ENCODE measurements at regions not wholly inside any gene's neighbourhood (a gene's known extent, or its start where the extent isn't known, plus 50 kb on each side); places are given as distances from the start of the nearest gene placed in this dataset.

DNA sequence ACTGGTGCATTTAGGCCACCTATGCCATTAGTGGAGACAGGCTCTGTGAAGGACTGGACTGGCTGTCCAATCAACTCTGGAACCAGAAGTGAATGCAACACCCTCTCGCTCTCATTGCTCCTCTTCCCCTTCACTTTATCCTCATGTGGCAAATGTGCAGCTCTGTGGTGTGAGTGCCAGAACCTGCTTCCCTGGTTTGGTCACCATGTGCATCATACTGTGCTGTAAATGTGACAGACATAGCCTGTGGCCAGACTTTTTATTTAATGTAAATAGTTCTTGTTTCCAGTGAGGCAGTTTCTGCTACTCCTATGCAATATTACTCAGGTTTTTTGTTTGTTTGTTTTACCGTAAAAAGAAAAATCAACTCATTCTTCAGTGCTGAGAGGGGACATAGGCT, 73.0 kb upstream of the PPP1R9A start:
- H3K27ac ChIP-seq: no peak overlapping the region
- no peak overlapping the region for H3K4me3 ChIP-seq
- no peaks in the 10 kb centered on the region for H4K20me1 ChIP-seq (ENCODE audit: insufficient read depth, poor library complexity, severe bottlenecking)
- no peaks in the 10 kb centered on the region for H3K4me1 ChIP-seq (ENCODE audit: insufficient read depth)
- no peaks in the 10 kb centered on the region for H3K79me2 ChIP-seq
- no peaks in the 10 kb centered on the region for H3K9me2 ChIP-seq (replicated peaks; ENCODE audit: insufficient read depth)
- H3K36me3 ChIP-seq (replicated peaks; ENCODE audit: insufficient read depth, low read depth): no peaks in the 10 kb centered on the region
- H3K4me2 ChIP-seq: no peak overlapping the region
- WGBS (ENCODE audit: low lambda C conversion rate, missing lambda C conversion rate): 96% methylated on average over 2 of the region's 2 CpGs
- TF ChIP-seq, protein P1, sequence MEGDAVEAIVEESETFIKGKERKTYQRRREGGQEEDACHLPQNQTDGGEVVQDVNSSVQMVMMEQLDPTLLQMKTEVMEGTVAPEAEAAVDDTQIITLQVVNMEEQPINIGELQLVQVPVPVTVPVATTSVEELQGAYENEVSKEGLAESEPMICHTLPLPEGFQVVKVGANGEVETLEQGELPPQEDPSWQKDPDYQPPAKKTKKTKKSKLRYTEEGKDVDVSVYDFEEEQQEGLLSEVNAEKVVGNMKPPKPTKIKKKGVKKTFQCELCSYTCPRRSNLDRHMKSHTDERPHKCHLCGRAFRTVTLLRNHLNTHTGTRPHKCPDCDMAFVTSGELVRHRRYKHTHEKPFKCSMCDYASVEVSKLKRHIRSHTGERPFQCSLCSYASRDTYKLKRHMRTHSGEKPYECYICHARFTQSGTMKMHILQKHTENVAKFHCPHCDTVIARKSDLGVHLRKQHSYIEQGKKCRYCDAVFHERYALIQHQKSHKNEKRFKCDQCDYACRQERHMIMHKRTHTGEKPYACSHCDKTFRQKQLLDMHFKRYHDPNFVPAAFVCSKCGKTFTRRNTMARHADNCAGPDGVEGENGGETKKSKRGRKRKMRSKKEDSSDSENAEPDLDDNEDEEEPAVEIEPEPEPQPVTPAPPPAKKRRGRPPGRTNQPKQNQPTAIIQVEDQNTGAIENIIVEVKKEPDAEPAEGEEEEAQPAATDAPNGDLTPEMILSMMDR (IDR thresholded peaks at IDR 0.05; ENCODE audit: poor library complexity): no peak
- no peak for TF ChIP-seq EZH2phosphoT487 (IDR thresholded peaks at IDR 0.05; ENCODE audit: low read depth, severe bottlenecking, unreplicated experiment)
- TF ChIP-seq EZH2 (IDR thresholded peaks at IDR 0.05; ENCODE audit: borderline replicate concordance): no peak
- no peaks in the 10 kb centered on the region for H3K9me3 ChIP-seq (ENCODE audit: low read depth)
- H3K27me3 ChIP-seq: no peaks in the 10 kb centered on the region
- H2AFZ ChIP-seq: no peak overlapping the region
- DNase-seq (ENCODE audit: low spot score): no peak

DNA sequence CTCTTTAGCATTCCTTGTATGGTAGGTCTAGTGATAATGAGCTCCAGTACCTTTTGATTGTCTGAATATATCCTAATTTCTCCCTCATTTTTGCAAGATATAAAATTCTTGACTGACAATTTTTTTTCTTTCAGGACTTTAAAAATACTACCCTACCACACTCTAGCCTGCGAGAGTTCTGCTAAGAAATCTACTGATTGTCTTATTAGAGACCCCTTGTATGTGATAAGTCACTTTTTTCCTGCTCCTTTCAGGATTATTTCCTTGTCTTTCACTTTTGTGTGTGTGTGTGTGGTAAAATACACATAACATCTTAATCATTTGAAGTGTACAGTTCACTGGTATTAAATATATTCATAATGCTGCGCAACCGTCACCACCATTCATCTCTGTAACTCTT, 68.7 kb upstream of the PPP1R9A start:
- H3K4me2 ChIP-seq: no peak overlapping the region
- no peaks in the 10 kb centered on the region for H3K27me3 ChIP-seq
- H2AFZ ChIP-seq: no peak overlapping the region
- H3K4me3 ChIP-seq: no peak overlapping the region
- H3K36me3 ChIP-seq (replicated peaks; ENCODE audit: insufficient read depth, low read depth): no peaks in the 10 kb centered on the region
- H3K9me3 ChIP-seq (ENCODE audit: low read depth): no peaks in the 10 kb centered on the region
- no peaks in the 10 kb centered on the region for H4K20me1 ChIP-seq (ENCODE audit: insufficient read depth, poor library complexity, severe bottlenecking)
- no peaks in the 10 kb centered on the region for H3K79me2 ChIP-seq
- no peaks in the 10 kb centered on the region for H3K9me2 ChIP-seq (replicated peaks; ENCODE audit: insufficient read depth)
- WGBS (ENCODE audit: low lambda C conversion rate, missing lambda C conversion rate): 96% methylated on average over 3 of the region's 3 CpGs
- no peak for DNase-seq (ENCODE audit: low spot score)
- H3K27ac ChIP-seq: no peak overlapping the region
- no peaks in the 10 kb centered on the region for H3K4me1 ChIP-seq (ENCODE audit: insufficient read depth)
- no peak for TF ChIP-seq EZH2 (IDR thresholded peaks at IDR 0.05; ENCODE audit: borderline replicate concordance)
- TF ChIP-seq EZH2phosphoT487 (IDR thresholded peaks at IDR 0.05; ENCODE audit: low read depth, severe bottlenecking, unreplicated experiment): no peak
- TF ChIP-seq, protein P1 (IDR thresholded peaks at IDR 0.05; ENCODE audit: poor library complexity): no peak

DNA sequence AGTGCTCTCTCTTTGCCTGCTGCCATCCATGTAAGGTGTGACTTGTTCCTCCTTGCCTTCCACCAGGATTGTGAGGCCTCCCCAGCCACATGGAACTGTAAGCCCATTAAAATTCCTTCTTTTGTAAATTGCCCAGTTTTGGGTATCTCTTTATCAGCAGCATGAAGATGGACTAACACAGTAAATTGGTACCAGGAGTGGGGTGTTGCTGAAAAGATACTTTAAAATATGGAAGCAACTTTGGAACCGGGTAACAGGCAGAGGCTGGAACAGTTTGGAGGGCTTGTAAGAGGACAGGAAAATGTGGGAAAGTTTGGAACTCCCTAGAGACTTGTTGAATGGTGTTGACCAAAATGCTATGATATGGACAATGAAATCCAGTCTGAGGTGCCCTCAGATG, 63.8 kb upstream of the PPP1R9A start:
- H3K9me3 ChIP-seq (ENCODE audit: low read depth): no peaks in the 10 kb centered on the region
- H3K27me3 ChIP-seq: no peaks in the 10 kb centered on the region
- H3K79me2 ChIP-seq: no peaks in the 10 kb centered on the region
- WGBS (ENCODE audit: low lambda C conversion rate, missing lambda C conversion rate): 100% methylated on average over 1 of the region's 1 CpG
- no peak for DNase-seq (ENCODE audit: low spot score)
- H3K4me1 ChIP-seq (ENCODE audit: insufficient read depth): no peaks in the 10 kb centered on the region
- H3K9me2 ChIP-seq (replicated peaks; ENCODE audit: insufficient read depth): no peaks in the 10 kb centered on the region
- H4K20me1 ChIP-seq (ENCODE audit: insufficient read depth, poor library complexity, severe bottlenecking): no peaks in the 10 kb centered on the region
- H3K27ac ChIP-seq: no peak overlapping the region
- no peaks in the 10 kb centered on the region for H3K36me3 ChIP-seq (replicated peaks; ENCODE audit: insufficient read depth, low read depth)
- H3K4me3 ChIP-seq: no peak overlapping the region
- no peak overlapping the region for H3K4me2 ChIP-seq
- TF ChIP-seq, protein P1 (IDR thresholded peaks at IDR 0.05; ENCODE audit: poor library complexity): no peak
- TF ChIP-seq EZH2phosphoT487 (IDR thresholded peaks at IDR 0.05; ENCODE audit: low read depth, severe bottlenecking, unreplicated experiment): no peak
- no peak for TF ChIP-seq EZH2 (IDR thresholded peaks at IDR 0.05; ENCODE audit: borderline replicate concordance)
- H2AFZ ChIP-seq: no peak overlapping the region

DNA sequence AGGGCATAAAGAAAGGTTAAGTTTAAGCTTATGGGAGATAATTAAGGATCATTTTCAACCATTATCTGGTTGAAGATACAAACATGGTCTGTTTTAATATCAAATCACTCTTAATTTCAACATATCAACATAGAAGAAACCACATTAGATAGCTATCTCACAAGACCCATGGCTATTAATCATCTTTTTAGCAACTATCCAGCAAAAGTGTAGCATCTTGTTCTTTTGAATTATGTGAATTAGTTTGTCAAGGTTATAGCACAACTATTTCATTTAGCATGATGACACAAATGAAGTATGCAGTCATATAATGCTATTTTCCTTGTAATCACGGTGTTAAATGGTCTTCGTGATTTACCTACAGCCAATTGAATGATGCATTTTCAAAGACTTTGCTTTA, 58.9 kb upstream of the PPP1R9A start:
- no peak overlapping the region for H3K4me2 ChIP-seq
- no peaks in the 10 kb centered on the region for H3K79me2 ChIP-seq
- no peaks in the 10 kb centered on the region for H3K36me3 ChIP-seq (replicated peaks; ENCODE audit: insufficient read depth, low read depth)
- TF ChIP-seq EZH2phosphoT487 (IDR thresholded peaks at IDR 0.05; ENCODE audit: low read depth, severe bottlenecking, unreplicated experiment) (no peak), EZH2 (IDR thresholded peaks at IDR 0.05; ENCODE audit: borderline replicate concordance) (no peak)
- TF ChIP-seq, protein P1 (IDR thresholded peaks at IDR 0.05; ENCODE audit: poor library complexity): no peak
- H3K27ac ChIP-seq: no peak overlapping the region
- H2AFZ ChIP-seq: no peak overlapping the region
- no peak for DNase-seq (ENCODE audit: low spot score)
- H3K27me3 ChIP-seq: no peaks in the 10 kb centered on the region
- 92% methylated on average over 2 of the region's 2 CpGs for WGBS (ENCODE audit: low lambda C conversion rate, missing lambda C conversion rate)
- no peaks in the 10 kb centered on the region for H3K9me3 ChIP-seq (ENCODE audit: low read depth)
- H4K20me1 ChIP-seq (ENCODE audit: insufficient read depth, poor library complexity, severe bottlenecking): no peaks in the 10 kb centered on the region
- H3K4me3 ChIP-seq: no peak overlapping the region
- H3K4me1 ChIP-seq (ENCODE audit: insufficient read depth): no peaks in the 10 kb centered on the region
- no peaks in the 10 kb centered on the region for H3K9me2 ChIP-seq (replicated peaks; ENCODE audit: insufficient read depth)
